ENCODE measurements at regions not wholly inside any gene's neighbourhood (a gene's known extent, or its start where the extent isn't known, plus 50 kb on each side); places are given as distances from the start of the nearest gene placed in this dataset.

DNA sequence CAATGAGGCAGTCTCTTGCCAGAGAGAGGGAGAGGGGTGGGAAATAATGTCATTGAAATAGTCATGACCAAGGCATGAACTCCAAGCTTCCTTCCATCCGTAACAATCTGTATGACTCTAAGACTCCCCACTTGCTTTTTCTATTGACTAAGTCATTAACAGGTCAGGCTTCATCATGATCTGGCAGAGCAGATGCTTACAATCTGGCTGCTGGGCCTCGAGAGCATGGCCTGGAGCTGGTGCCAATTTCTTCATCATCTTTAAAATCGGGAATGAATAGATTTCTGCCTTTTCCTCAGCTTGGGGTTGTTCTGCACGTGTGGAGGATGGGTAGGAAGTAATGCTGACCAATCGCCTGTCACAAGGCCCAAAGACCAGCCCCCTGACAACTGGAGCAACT is 280.6 kb upstream of the CLNK start:
- Mint-ChIP-seq H3K27ac (no peak overlapping the region), H3K9me3 (peaks cover 0 to 2% of the 10 kb centered on the region in 2 donors), H3K27me3 (ENCODE audit: low read depth in 2 of 2) (peaks cover 0 to 9% of the 10 kb centered on the region in 2 donors), H3K36me3 (no peaks in the 10 kb centered on the region), H3K4me3 (no peak overlapping the region), H3K4me1 (no peaks in the 10 kb centered on the region)
- ATAC-seq: no peak
- WGBS (ENCODE audit: insufficient coverage): 92% methylated on average over 5 of the region's 5 CpGs
- TF ChIP-seq, protein P1, sequence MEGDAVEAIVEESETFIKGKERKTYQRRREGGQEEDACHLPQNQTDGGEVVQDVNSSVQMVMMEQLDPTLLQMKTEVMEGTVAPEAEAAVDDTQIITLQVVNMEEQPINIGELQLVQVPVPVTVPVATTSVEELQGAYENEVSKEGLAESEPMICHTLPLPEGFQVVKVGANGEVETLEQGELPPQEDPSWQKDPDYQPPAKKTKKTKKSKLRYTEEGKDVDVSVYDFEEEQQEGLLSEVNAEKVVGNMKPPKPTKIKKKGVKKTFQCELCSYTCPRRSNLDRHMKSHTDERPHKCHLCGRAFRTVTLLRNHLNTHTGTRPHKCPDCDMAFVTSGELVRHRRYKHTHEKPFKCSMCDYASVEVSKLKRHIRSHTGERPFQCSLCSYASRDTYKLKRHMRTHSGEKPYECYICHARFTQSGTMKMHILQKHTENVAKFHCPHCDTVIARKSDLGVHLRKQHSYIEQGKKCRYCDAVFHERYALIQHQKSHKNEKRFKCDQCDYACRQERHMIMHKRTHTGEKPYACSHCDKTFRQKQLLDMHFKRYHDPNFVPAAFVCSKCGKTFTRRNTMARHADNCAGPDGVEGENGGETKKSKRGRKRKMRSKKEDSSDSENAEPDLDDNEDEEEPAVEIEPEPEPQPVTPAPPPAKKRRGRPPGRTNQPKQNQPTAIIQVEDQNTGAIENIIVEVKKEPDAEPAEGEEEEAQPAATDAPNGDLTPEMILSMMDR (IDR thresholded peaks at IDR 0.05): no peak
- no peak overlapping the region for H3K27ac ChIP-seq (ENCODE audit: low read length)
- no peak for DNase-seq
- no peaks in the 10 kb centered on the region for H3K27me3 ChIP-seq (ENCODE audit: control insufficient read depth, insufficient read depth, low read length)
- H3K36me3 ChIP-seq (ENCODE audit: control insufficient read depth, insufficient read depth, low read length): no peaks in the 10 kb centered on the region
- H3K4me1 ChIP-seq (ENCODE audit: control insufficient read depth, insufficient read depth, low read length): no peaks in the 10 kb centered on the region
- intact Hi-C loops (cut with micrococcal nuclease): no loop called here
- H3K9me3 ChIP-seq (ENCODE audit: control insufficient read depth, insufficient read depth, low read length): no peaks in the 10 kb centered on the region
- no peak overlapping the region for H3K4me3 ChIP-seq (ENCODE audit: low read length)

DNA sequence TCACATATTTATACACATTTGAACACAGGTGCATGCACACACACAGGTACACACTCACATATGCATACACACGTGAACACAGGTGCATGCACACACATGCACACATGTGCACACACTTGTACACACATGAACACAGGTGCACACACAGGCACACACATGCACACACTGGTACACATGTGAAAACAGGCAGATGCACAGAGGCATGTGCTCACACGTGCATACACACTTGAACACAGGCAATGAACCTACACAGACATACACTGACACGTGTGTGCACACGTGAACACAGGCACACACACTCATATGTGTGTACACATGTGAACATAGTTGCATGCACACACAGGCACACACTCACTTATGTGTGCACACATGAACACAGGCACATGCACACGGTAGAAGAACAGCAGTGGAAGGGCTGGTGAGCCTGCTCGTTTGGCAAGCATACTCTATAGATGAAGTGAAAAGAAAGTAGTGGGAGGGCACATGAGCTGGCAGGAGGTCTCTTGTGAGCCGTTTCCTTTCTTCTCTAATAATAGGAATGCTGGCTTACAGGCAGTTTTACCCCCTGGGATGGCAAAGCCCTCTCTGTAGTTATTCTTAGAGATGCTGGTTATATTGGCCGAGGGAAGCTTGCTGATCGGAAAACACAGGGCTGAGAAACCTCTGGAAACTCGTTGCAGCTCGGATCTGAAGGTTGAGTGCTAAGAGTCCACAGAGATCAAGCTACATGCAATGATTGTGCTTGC is 279.6 kb upstream of the CLNK start:
- Histone ChIP-seq H3K9me3 (ENCODE audit: control insufficient read depth, insufficient read depth, low read length) (no peaks in the 10 kb centered on the region), H3K36me3 (ENCODE audit: control insufficient read depth, insufficient read depth, low read length) (no peaks in the 10 kb centered on the region), H3K4me3 (ENCODE audit: low read length) (no peak overlapping the region), H3K27ac (ENCODE audit: low read length) (no peak overlapping the region), H3K27me3 (ENCODE audit: control insufficient read depth, insufficient read depth, low read length) (no peaks in the 10 kb centered on the region), H3K4me1 (ENCODE audit: control insufficient read depth, insufficient read depth, low read length) (no peaks in the 10 kb centered on the region)
- DNase-seq (no peak), ATAC-seq (peak in 1 of 3 donors; percentile 39)
- peaks cover 0 to 2% of the 10 kb centered on the region in 2 donors for H3K9me3 Mint-ChIP-seq
- WGBS (ENCODE audit: insufficient coverage): 76% methylated on average over 11 of the region's 11 CpGs
- no peaks in the 10 kb centered on the region for H3K4me1 Mint-ChIP-seq
- intact Hi-C loops (cut with micrococcal nuclease): no loop called here
- no peaks in the 10 kb centered on the region for H3K36me3 Mint-ChIP-seq
- H3K27ac Mint-ChIP-seq: no peak overlapping the region
- TF ChIP-seq, protein P1 (IDR thresholded peaks at IDR 0.05): no peak
- no peak overlapping the region for H3K4me3 Mint-ChIP-seq
- peaks cover 0 to 5% of the 10 kb centered on the region in 2 donors for H3K27me3 Mint-ChIP-seq (ENCODE audit: low read depth in 2 of 2)

DNA sequence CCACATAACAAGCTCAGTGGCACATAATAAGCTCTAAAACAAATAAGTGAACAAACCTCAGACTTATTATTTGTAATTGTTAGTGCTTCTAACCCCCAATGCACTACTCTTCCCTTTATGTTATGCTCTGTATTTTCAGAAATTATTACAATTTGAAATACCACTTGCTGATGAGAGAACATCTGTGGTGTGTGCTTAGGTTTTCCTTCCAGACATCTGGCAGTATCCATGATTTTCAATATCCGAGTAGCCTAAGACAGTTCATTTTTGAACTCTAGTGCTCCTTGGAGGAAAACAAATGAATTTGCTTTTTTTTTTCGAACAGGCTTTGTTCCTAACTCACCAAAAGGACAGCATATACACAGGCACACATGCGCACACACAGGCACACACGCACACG is 278.7 kb upstream of the CLNK start:
- H3K4me3 Mint-ChIP-seq: no peak overlapping the region
- Histone ChIP-seq H3K27me3 (ENCODE audit: control insufficient read depth, insufficient read depth, low read length) (no peaks in the 10 kb centered on the region), H3K36me3 (ENCODE audit: control insufficient read depth, insufficient read depth, low read length) (no peaks in the 10 kb centered on the region), H3K9me3 (ENCODE audit: control insufficient read depth, insufficient read depth, low read length) (no peaks in the 10 kb centered on the region), H3K4me1 (ENCODE audit: control insufficient read depth, insufficient read depth, low read length) (no peaks in the 10 kb centered on the region), H3K27ac (ENCODE audit: low read length) (no peak overlapping the region), H3K4me3 (ENCODE audit: low read length) (no peak overlapping the region)
- H3K9me3 Mint-ChIP-seq: peaks cover 0 to 2% of the 10 kb centered on the region in 2 donors
- H3K36me3 Mint-ChIP-seq: no peaks in the 10 kb centered on the region
- intact Hi-C loops (cut with micrococcal nuclease): no loop called here
- no peak overlapping the region for H3K27ac Mint-ChIP-seq
- no peak for ATAC-seq
- no peaks in the 10 kb centered on the region for H3K4me1 Mint-ChIP-seq
- WGBS (ENCODE audit: insufficient coverage): 87% methylated on average over 5 of the region's 5 CpGs
- no peak for DNase-seq
- peaks cover 0 to 5% of the 10 kb centered on the region in 2 donors for H3K27me3 Mint-ChIP-seq (ENCODE audit: low read depth in 2 of 2)
- TF ChIP-seq, protein P1 (IDR thresholded peaks at IDR 0.05): no peak

DNA sequence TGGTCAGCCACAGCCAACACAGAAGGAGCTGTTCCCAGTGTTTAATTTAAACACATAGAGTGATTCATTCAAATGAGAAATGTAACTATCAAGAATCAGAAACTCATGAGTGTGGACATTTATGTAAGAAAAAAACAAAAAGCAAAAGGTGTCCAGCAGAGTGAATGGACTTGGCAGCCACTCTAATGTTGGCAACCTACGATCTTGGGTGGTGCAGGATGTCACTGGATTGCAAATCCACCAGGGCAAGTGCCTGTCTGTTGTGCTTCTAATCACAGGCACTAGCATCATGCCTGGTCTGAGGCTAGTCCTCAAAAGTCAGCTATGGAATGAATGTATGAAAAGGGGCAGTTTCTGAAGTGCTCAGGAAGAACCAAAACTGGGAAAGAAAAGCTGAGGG is 277.7 kb upstream of the CLNK start:
- Histone ChIP-seq H3K4me3 (ENCODE audit: low read length) (no peak overlapping the region), H3K27me3 (ENCODE audit: control insufficient read depth, insufficient read depth, low read length) (no peaks in the 10 kb centered on the region), H3K4me1 (ENCODE audit: control insufficient read depth, insufficient read depth, low read length) (no peaks in the 10 kb centered on the region), H3K27ac (ENCODE audit: low read length) (no peak overlapping the region), H3K9me3 (ENCODE audit: control insufficient read depth, insufficient read depth, low read length) (no peaks in the 10 kb centered on the region), H3K36me3 (ENCODE audit: control insufficient read depth, insufficient read depth, low read length) (no peaks in the 10 kb centered on the region)
- Mint-ChIP-seq H3K9me3 (peaks cover 0 to 2% of the 10 kb centered on the region in 2 donors), H3K27ac (no peak overlapping the region), H3K4me1 (no peaks in the 10 kb centered on the region), H3K27me3 (ENCODE audit: low read depth in 2 of 2) (peaks cover 0 to 5% of the 10 kb centered on the region in 2 donors), H3K4me3 (no peak overlapping the region), H3K36me3 (no peaks in the 10 kb centered on the region)
- DNase-seq (no peak), ATAC-seq (no peak)
- TF ChIP-seq, protein P1 (IDR thresholded peaks at IDR 0.05): no peak
- intact Hi-C loops (cut with micrococcal nuclease): no loop called here
- 90% methylated on average over 1 of the region's 1 CpG for WGBS (ENCODE audit: insufficient coverage)
